22Rv1 (cell line): ENCODE measurements at regions not wholly inside any gene's neighbourhood (a gene's known extent, or its start where the extent isn't known, plus 50 kb on each side); places are given as distances from the start of the nearest gene placed in this dataset.

Experiments used
- H3K27ac ChIP-seq: fragments of 450-650 bp; 2 replicates; pipeline ENCODE4 v1.5.1; 2017
- CTCF ChIP-seq: fragments of 450-650 bp; IDR thresholded peaks from 2 replicates; pipeline ENCODE4 v1.5.1; 2017; ENCODE audit warnings: mild to moderate bottlenecking
- ZFX ChIP-seq: fragments of 450-650 bp; IDR thresholded peaks from 2 replicates; pipeline ENCODE4 v1.6.1; 2017; ENCODE audit warnings: antibody characterized with exemption, borderline replicate concordance

GRCh38 chr12:91811481-91812287 is 334.0 kb downstream of the BTG1 start:
- peak; percentile 96 for TF ChIP-seq CTCF
- TF ChIP-seq ZFX = no peak
- no peak overlapping the region for H3K27ac ChIP-seq

- H3K27ac ChIP-seq = no peak overlapping the region
- TF ChIP-seq ZFX = no peak
- TF ChIP-seq CTCF = no peak
These were observed 334.9 kb downstream of the BTG1 start for GRCh38 chr12:91810531-91811451.

GRCh38 chr12:91810077-91810476 is 335.6 kb downstream of the BTG1 start:
- TF ChIP-seq ZFX = no peak
- no peak for TF ChIP-seq CTCF
- H3K27ac ChIP-seq = no peak overlapping the region

- TF ChIP-seq CTCF (no peak), ZFX (no peak)
These were observed 340.6 kb downstream of the BTG1 start for GRCh38 chr12:91805031-91805430.

GRCh38 chr12:91804533-91804932 is 341.1 kb downstream of the BTG1 start:
- no peak for TF ChIP-seq CTCF
- no peak for TF ChIP-seq ZFX
- no peak overlapping the region for H3K27ac ChIP-seq

More at GRCh38 chr12:91805031-91805430, 340.6 kb downstream of the BTG1 start:
- H3K27ac ChIP-seq = no peak overlapping the region

- no peak overlapping the region for H3K27ac ChIP-seq
- TF ChIP-seq CTCF (no peak), ZFX (no peak)
These were observed 344.6 kb downstream of the BTG1 start for GRCh38 chr12:91801048-91801447.
